Thyroid gland (tissue), 4 donors: ENCODE measurements at regions not wholly inside any gene's neighbourhood (a gene's known extent, or its start where the extent isn't known, plus 50 kb on each side); places are given as distances from the start of the nearest gene placed in this dataset.
"Not testable (repeated sequence)": the region's sequence is repeated elsewhere in the genome, so short reads cannot be mapped to it uniquely, and the experiment has no call there.

Source experiments
- CTCF ChIP-seq, 6 experiments: fragments of 200-600 bp in 3 of 6; fragments of 450-650 bp in 3 of 6; sonication (generic) in 3 of 6; IDR thresholded peaks; one replicate each; pipeline ENCODE4 v1.5.1; 2016 to 2019; ENCODE audit warnings: antibody characterized with exemption in 6 of 6, mild to moderate bottlenecking in 2 of 6, inconsistent platforms in 1 of 6, moderate library complexity in 1 of 6
- POLR2A ChIP-seq, 2 donors: fragments of 450-650 bp; IDR thresholded peaks; one replicate each; pipeline ENCODE4 v1.6.1; 2017; ENCODE audit warnings: antibody characterized with exemption in 2 of 2, mild to moderate bottlenecking in 2 of 2, moderate library complexity in 1 of 2

- not testable (repeated sequence) for TF ChIP-seq CTCF, POLR2A (IDR thresholded peaks at IDR 0.05)
Measured at GRCh38 chr9:67338201-67338600, 345.9 kb upstream of the SPATA31A3 start.
